GM23248 (cell line): ENCODE measurements at regions not wholly inside any gene's neighbourhood (a gene's known extent, or its start where the extent isn't known, plus 50 kb on each side); places are given as distances from the start of the nearest gene placed in this dataset.

Experiments
- EZH2 ChIP-seq: fragments of 200-600 bp; sonication (generic); IDR thresholded peaks from 2 replicates; pipeline ENCODE4 v1.6.1; 2018; ENCODE audit warnings: antibody characterized with exemption, mild to moderate bottlenecking; ENCODE audit not compliant: insufficient read depth, poor library complexity, severe bottlenecking
- EZH2phosphoT487 ChIP-seq: fragments of 200-600 bp; sonication (generic); IDR thresholded peaks from 2 replicates; pipeline ENCODE4 v1.6.1; 2018; ENCODE audit warnings: antibody characterized with exemption, moderate library complexity, mild to moderate bottlenecking, low read depth; ENCODE audit not compliant: insufficient read depth

DNA sequence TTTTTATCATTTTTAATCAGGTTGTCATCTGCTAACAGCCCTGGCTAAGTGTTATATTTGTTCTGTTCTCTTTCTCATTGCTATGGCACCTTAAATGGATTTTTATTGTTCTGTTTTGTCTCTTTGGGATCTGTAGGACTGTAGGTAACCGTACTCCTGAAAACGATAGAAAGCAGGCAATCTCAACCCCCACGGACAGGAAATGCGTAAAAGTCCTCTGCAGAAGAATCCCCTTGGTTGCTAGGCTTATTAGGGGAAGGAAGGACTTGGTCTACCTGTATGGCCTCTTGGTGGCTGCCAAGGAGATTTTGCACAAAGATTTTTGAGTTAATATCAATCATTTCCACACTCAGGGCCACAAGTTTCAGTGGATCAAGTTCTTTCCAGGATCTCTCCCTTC, 571.9 kb upstream of the ZNF385D start:
- TF ChIP-seq EZH2: no peak
- no peak for TF ChIP-seq EZH2phosphoT487
